ENCODE measurements at regions not wholly inside any gene's neighbourhood (a gene's known extent, or its start where the extent isn't known, plus 50 kb on each side); places are given as distances from the start of the nearest gene placed in this dataset.

DNA sequence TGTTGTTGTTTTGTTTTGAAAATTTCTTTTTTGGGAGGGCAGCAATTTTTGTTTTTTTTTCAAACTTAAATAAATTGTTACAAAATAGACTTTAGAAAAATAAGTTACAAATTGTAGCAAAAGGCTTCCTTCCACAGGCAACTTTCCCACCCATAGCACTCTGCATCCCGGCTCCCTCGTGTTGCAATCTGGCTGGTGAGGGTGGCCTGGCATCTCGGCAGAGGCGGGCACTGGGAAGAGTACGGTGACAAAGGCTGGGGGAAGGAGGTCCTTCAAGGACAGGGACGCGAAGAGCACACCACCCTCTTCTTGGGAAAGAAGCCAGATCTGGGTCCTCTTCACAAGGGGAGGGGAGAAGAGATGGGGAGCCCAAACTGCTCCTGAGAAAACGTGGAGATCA is 379.7 kb downstream of the OLFM4 start:
- H3K36me3 Mint-ChIP-seq (ENCODE audit: insufficient read depth, unreplicated experiment), result no peaks in the 10 kb centered on the region
- no peaks in the 10 kb centered on the region for H3K4me1 Mint-ChIP-seq (ENCODE audit: insufficient read depth, unreplicated experiment)
- no TSS peak for BruUV-seq (replicated peaks)
- ChIA-PET POLR2A (no interaction called here), CTCF (no interaction called here)
- DNase-seq (ENCODE audit: unreplicated experiment), result no peak
- TF ChIP-seq, protein P1, sequence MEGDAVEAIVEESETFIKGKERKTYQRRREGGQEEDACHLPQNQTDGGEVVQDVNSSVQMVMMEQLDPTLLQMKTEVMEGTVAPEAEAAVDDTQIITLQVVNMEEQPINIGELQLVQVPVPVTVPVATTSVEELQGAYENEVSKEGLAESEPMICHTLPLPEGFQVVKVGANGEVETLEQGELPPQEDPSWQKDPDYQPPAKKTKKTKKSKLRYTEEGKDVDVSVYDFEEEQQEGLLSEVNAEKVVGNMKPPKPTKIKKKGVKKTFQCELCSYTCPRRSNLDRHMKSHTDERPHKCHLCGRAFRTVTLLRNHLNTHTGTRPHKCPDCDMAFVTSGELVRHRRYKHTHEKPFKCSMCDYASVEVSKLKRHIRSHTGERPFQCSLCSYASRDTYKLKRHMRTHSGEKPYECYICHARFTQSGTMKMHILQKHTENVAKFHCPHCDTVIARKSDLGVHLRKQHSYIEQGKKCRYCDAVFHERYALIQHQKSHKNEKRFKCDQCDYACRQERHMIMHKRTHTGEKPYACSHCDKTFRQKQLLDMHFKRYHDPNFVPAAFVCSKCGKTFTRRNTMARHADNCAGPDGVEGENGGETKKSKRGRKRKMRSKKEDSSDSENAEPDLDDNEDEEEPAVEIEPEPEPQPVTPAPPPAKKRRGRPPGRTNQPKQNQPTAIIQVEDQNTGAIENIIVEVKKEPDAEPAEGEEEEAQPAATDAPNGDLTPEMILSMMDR (IDR thresholded peaks at IDR 0.05; ENCODE audit: unreplicated experiment), result no peak
- no peaks in the 10 kb centered on the region for H3K27me3 Mint-ChIP-seq (ENCODE audit: insufficient read depth, unreplicated experiment)
- H3K4me3 Mint-ChIP-seq (ENCODE audit: unreplicated experiment), result no peak overlapping the region
- no peak overlapping the region for H3K27ac Mint-ChIP-seq (ENCODE audit: low read depth, unreplicated experiment)
- intact Hi-C loops (cut with micrococcal nuclease), result no loop called here
- H3K9me3 Mint-ChIP-seq (ENCODE audit: unreplicated experiment), result peaks cover 7% of the 10 kb centered on the region

DNA sequence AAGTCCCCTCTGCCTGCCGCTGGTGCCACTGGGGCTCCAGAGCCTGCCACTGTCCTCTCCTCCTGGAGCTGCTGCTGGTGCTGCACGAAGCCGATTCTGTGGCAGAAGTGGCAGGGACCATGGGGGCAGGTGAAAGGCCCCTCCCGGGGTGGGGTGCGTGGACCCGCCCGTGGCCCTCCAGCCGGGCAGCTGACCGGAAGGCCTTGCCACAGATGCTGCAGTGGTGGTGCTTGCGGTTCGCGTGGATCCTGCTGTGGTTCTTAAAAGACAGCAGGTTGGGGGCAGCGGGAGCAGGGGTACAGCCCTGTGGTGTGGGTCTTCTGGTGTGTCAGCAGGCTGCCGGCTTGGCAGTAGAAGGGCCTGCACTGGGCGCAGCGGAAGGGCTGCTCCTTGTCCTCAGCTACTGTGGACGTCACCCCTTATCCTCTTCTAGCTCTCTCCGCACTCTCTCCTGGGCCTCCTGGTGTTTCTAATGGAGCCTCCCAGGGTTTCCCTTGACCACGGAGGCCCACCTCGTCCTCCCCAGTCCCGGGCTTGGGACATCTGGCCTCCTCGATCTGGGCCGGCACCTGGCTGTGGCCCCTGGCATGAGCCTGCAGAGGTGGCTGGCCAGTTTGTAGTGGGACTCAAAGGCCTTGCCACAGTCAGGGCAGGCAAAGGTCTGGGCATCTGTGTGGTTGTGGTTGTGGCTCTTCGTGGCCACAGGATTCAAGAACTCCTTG is 380.4 kb downstream of the OLFM4 start:
- H3K4me3 Mint-ChIP-seq (ENCODE audit: unreplicated experiment), result no peak overlapping the region
- H3K4me1 Mint-ChIP-seq (ENCODE audit: insufficient read depth, unreplicated experiment), result no peaks in the 10 kb centered on the region
- no peaks in the 10 kb centered on the region for H3K27me3 Mint-ChIP-seq (ENCODE audit: insufficient read depth, unreplicated experiment)
- H3K27ac Mint-ChIP-seq (ENCODE audit: low read depth, unreplicated experiment), result no peak overlapping the region
- POLR2A ChIA-PET, result no interaction called here
- BruUV-seq (replicated peaks), result no TSS peak
- TF ChIP-seq, protein P1 (IDR thresholded peaks at IDR 0.05; ENCODE audit: unreplicated experiment), result no peak
- CTCF ChIA-PET, result no interaction called here
- DNase-seq (ENCODE audit: unreplicated experiment), result no peak
- intact Hi-C loops (cut with micrococcal nuclease), result no loop called here
- peaks cover 12% of the 10 kb centered on the region for H3K9me3 Mint-ChIP-seq (ENCODE audit: unreplicated experiment)
- H3K36me3 Mint-ChIP-seq (ENCODE audit: insufficient read depth, unreplicated experiment), result no peaks in the 10 kb centered on the region

DNA sequence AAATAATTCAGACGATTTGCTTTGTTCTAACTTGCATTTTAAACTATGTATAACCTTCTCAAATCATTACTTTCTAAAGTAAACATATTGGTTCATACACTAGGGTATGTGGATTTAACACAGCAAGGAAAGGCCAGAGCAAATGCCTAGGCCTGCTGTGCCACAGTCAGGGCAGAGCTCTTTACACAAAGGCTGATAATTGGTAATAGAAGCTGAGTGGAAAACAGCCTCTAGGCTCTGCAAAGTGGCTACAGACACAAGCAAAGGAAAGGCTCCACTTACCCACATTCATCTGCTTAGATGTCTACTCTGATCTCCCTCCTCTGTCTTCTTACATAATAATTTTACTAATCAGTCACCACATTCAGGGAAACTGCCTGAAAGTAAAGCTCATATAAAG is 382.9 kb downstream of the OLFM4 start:
- no TSS peak for BruUV-seq (replicated peaks)
- CTCF ChIA-PET, result no interaction called here

DNA sequence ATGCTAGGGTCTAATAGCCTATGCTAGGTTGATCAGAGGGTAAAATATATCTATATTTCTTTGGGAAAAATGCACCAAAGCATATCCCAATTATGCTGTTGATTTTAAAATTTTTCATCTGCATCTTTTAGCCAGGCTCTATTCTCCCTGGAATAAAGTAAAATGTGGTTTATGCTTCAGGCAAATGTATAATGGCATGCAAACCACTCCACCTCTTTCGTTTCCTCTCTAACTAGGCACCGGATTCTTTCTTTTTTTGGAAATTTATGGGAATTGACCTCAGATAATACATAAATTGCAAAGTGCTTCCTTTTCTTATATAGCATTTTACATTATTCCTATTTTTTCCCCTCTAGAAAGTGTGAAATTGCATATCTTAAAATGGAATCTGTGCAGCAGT is 386.5 kb downstream of the OLFM4 start:
- H3K4me3 Mint-ChIP-seq (ENCODE audit: unreplicated experiment), result no peak overlapping the region
- no TSS peak for BruUV-seq (replicated peaks)
- TF ChIP-seq, protein P1 (IDR thresholded peaks at IDR 0.05; ENCODE audit: unreplicated experiment), result no peak
- no peaks in the 10 kb centered on the region for H3K4me1 Mint-ChIP-seq (ENCODE audit: insufficient read depth, unreplicated experiment)
- no peaks in the 10 kb centered on the region for H3K36me3 Mint-ChIP-seq (ENCODE audit: insufficient read depth, unreplicated experiment)
- H3K27me3 Mint-ChIP-seq (ENCODE audit: insufficient read depth, unreplicated experiment), result no peaks in the 10 kb centered on the region
- POLR2A ChIA-PET, result interaction anchor here (0.7 kb wide), 1 partner anchor 902 kb away, joined by 3 read pairs; no protein-coding TSS in a partner anchor
- H3K9me3 Mint-ChIP-seq (ENCODE audit: unreplicated experiment), result peaks cover 12% of the 10 kb centered on the region
- H3K27ac Mint-ChIP-seq (ENCODE audit: low read depth, unreplicated experiment), result no peak overlapping the region
- CTCF ChIA-PET, result no interaction called here
- intact Hi-C loops (cut with micrococcal nuclease), result no loop called here
- no peak for DNase-seq (ENCODE audit: unreplicated experiment)

More for the DNA sequence above, 382.9 kb downstream of the OLFM4 start:
- no peaks in the 10 kb centered on the region for H3K27me3 Mint-ChIP-seq (ENCODE audit: insufficient read depth, unreplicated experiment)
- H3K4me1 Mint-ChIP-seq (ENCODE audit: insufficient read depth, unreplicated experiment), result no peaks in the 10 kb centered on the region
- H3K36me3 Mint-ChIP-seq (ENCODE audit: insufficient read depth, unreplicated experiment), result no peaks in the 10 kb centered on the region
- peaks cover 12% of the 10 kb centered on the region for H3K9me3 Mint-ChIP-seq (ENCODE audit: unreplicated experiment)
- no peak for DNase-seq (ENCODE audit: unreplicated experiment)
- no peak overlapping the region for H3K4me3 Mint-ChIP-seq (ENCODE audit: unreplicated experiment)
- TF ChIP-seq, protein P1 (IDR thresholded peaks at IDR 0.05; ENCODE audit: unreplicated experiment), result no peak
- H3K27ac Mint-ChIP-seq (ENCODE audit: low read depth, unreplicated experiment), result no peak overlapping the region
- intact Hi-C loops (cut with micrococcal nuclease), result no loop called here
- POLR2A ChIA-PET, result no interaction called here

Measured in MCF 10A (cell line).